ENCODE measurements at regions not wholly inside any gene's neighbourhood (a gene's known extent, or its start where the extent isn't known, plus 50 kb on each side); places are given as distances from the start of the nearest gene placed in this dataset.

GRCh38 chr18:71329114-71329513, 1040.3 kb downstream of the SOCS6 start:
- Histone ChIP-seq H3K36me3 (no peaks in the 10 kb centered on the region), H3K27ac (no peak overlapping the region), H3K4me1 (no peaks in the 10 kb centered on the region), H3K27me3 (no peaks in the 10 kb centered on the region), H3K9me3 (no peaks in the 10 kb centered on the region), H3K4me3 (no peak overlapping the region)
- ATAC-seq = no peak
- intact Hi-C loops (cut with DNase I) = no loop called here
- no peak for DNase-seq
- TF ChIP-seq, protein P1, sequence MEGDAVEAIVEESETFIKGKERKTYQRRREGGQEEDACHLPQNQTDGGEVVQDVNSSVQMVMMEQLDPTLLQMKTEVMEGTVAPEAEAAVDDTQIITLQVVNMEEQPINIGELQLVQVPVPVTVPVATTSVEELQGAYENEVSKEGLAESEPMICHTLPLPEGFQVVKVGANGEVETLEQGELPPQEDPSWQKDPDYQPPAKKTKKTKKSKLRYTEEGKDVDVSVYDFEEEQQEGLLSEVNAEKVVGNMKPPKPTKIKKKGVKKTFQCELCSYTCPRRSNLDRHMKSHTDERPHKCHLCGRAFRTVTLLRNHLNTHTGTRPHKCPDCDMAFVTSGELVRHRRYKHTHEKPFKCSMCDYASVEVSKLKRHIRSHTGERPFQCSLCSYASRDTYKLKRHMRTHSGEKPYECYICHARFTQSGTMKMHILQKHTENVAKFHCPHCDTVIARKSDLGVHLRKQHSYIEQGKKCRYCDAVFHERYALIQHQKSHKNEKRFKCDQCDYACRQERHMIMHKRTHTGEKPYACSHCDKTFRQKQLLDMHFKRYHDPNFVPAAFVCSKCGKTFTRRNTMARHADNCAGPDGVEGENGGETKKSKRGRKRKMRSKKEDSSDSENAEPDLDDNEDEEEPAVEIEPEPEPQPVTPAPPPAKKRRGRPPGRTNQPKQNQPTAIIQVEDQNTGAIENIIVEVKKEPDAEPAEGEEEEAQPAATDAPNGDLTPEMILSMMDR (IDR thresholded peaks at IDR 0.05) = no peak

- intact Hi-C loops (cut with DNase I) = no loop called here
- DNase-seq (no peak), ATAC-seq (no peak)
These were observed 1039.0 kb downstream of the SOCS6 start for GRCh38 chr18:71327850-71328249.

DNA sequence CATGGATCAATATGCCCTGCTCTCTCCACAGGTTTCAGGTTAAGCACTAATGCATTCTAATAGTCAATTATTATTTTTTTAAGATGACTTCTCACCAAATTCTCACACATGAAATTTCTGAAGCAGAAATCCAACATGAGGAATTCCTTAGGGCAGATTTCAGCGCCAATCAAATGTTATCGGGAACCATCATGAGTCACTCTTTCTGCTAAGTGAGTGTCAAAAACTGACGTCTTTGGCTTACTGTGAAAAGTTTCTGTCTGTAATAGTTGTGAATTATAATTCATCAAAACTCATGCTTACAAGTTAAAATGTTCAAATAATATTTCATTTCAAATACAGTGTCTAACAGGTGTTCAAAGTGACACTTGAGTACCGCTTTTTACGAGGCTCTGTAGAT, 1038.6 kb downstream of the SOCS6 start:
- DNase-seq (no peak), ATAC-seq (no peak)
- H3K27me3 ChIP-seq = no peaks in the 10 kb centered on the region
- TF ChIP-seq, protein P1 (IDR thresholded peaks at IDR 0.05) = no peak
- H3K4me3 ChIP-seq = no peak overlapping the region
- H3K9me3 ChIP-seq = no peaks in the 10 kb centered on the region
- H3K36me3 ChIP-seq = no peaks in the 10 kb centered on the region
- H3K4me1 ChIP-seq = no peaks in the 10 kb centered on the region
- no peak overlapping the region for H3K27ac ChIP-seq
- intact Hi-C loops (cut with DNase I) = no loop called here

More at GRCh38 chr18:71327850-71328249, 1039.0 kb downstream of the SOCS6 start:
- H3K4me1 ChIP-seq = no peaks in the 10 kb centered on the region
- H3K4me3 ChIP-seq = no peak overlapping the region
- H3K27me3 ChIP-seq = no peaks in the 10 kb centered on the region
- TF ChIP-seq, protein P1 (IDR thresholded peaks at IDR 0.05) = no peak
- no peak overlapping the region for H3K27ac ChIP-seq
- no peaks in the 10 kb centered on the region for H3K36me3 ChIP-seq
- no peaks in the 10 kb centered on the region for H3K9me3 ChIP-seq

DNA sequence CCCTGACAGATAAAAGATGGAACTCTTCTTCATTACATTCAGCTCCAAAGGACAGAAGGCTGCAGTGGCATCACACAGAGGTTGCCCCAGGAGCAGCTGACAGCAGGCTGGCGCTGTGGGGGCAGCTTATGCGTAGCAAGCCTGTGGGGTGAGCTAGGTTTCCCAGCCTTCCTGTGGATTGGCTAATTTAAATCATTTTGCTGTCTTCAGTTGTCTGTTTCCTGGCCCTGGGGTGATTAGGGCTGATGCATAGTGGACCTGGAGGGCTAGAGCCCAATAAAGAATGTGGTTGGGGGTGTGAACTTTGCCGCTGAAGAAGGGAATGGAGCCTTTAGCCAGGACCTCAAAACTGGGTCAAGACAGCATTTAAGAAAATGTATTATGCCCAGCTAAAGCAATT, 1038.0 kb downstream of the SOCS6 start:
- Histone ChIP-seq H3K4me1 (no peaks in the 10 kb centered on the region), H3K4me3 (no peak overlapping the region), H3K36me3 (no peaks in the 10 kb centered on the region), H3K27ac (no peak overlapping the region), H3K27me3 (no peaks in the 10 kb centered on the region), H3K9me3 (no peaks in the 10 kb centered on the region)
- no peak for ATAC-seq
- DNase-seq = no peak
- TF ChIP-seq, protein P1 (IDR thresholded peaks at IDR 0.05) = no peak
- intact Hi-C loops (cut with DNase I) = no loop called here

GRCh38 chr18:71324356-71324755, 1035.5 kb downstream of the SOCS6 start:
- ATAC-seq = no peak
- TF ChIP-seq, protein P1 (IDR thresholded peaks at IDR 0.05) = no peak
- H3K27ac ChIP-seq = no peak overlapping the region
- H3K4me1 ChIP-seq = no peaks in the 10 kb centered on the region
- intact Hi-C loops (cut with DNase I) = no loop called here
- H3K4me3 ChIP-seq = no peak overlapping the region
- no peak for DNase-seq
- H3K9me3 ChIP-seq = no peaks in the 10 kb centered on the region
- no peaks in the 10 kb centered on the region for H3K36me3 ChIP-seq
- H3K27me3 ChIP-seq = no peaks in the 10 kb centered on the region

Data from left lung (tissue), 4 donors.